Loucy (cell line): ENCODE measurements at regions not wholly inside any gene's neighbourhood (a gene's known extent, or its start where the extent isn't known, plus 50 kb on each side); places are given as distances from the start of the nearest gene placed in this dataset.

Source experiments
- CTCF ChIP-seq: fragments of 200-600 bp; sonication (generic); conservative IDR thresholded peaks from 2 replicates; pipeline ENCODE4 v1.5.1; 2014; ENCODE audit warnings: mild to moderate bottlenecking, antibody characterized with exemption, low read length
- EZH2phosphoT487 ChIP-seq: fragments of 200-600 bp; IDR thresholded peaks from 2 replicates; pipeline ENCODE4 v1.6.1; 2018; ENCODE audit warnings: antibody characterized with exemption, mild to moderate bottlenecking, moderate library complexity, borderline replicate concordance

- TF ChIP-seq CTCF = no peak
- no peak for TF ChIP-seq EZH2phosphoT487
These were observed 189.4 kb downstream of the CCT6B start for GRCh38 chr17:34771891-34772290.
